HCT116 (cell line): ENCODE measurements at regions not wholly inside any gene's neighbourhood (a gene's known extent, or its start where the extent isn't known, plus 50 kb on each side); places are given as distances from the start of the nearest gene placed in this dataset.

ENCODE experiments used
- ATAC-seq: fragments of 200-7000 bp; cut with Tn5 transposase; 2 replicates; pipeline ENCODE4 v1.9.1; 2020; ENCODE audit warnings: mild to moderate bottlenecking, moderate library complexity
- BruUV-seq: library from RNA; stranded (reverse); fragments of 400-500 nt; replicated peaks from 2 replicates; lab custom pipeline; 2021; lab: Mats Ljungman, UMichigan
- CTCF ChIA-PET: fragments of 300-600 bp; sonication (Branson Sonifier 250); formaldehyde crosslinking; loops from one replicate; lab custom pipeline; 2021; ENCODE audit warnings: antibody characterized with exemption; lab: Charles Lee
- POLR2A ChIA-PET: fragments of 300-600, 350-600 bp; sonication (Branson Sonifier 250); formaldehyde crosslinking; loops from one replicate; lab custom pipeline; 2021; ENCODE audit warnings: antibody characterized with exemption; lab: Charles Lee
- RAD21 ChIA-PET, 2 experiments: fragments of 300-600 bp; sonication (Branson Sonifier 250); formaldehyde crosslinking; loops; one replicate each; lab custom pipeline; 2023; ENCODE audit warnings: low total read pairs in 2 of 2; ENCODE audit not compliant: uncharacterized antibody in 2 of 2, unreplicated experiment in 2 of 2, low non-redundant PET in 1 of 2; lab: Charles Lee
- DNase-seq: peaks from one replicate; pipeline ENCODE4 v3.0.0-alpha.2; 2010; ENCODE audit warnings: low read depth, low spot score
- H2AFZ ChIP-seq: fragments of 200-600 bp; shearing (Covaris generic), sonication (generic); 2 replicates; pipeline ENCODE4 v1.6.1; 2017; ENCODE audit warnings: low read depth, mixed run types, mixed read lengths, antibody characterized with exemption, low read length; ENCODE audit not compliant: poor library complexity, severe bottlenecking
- H3K27ac ChIP-seq: 2 replicates; pipeline ENCODE4 v1.5.1; 2012; ENCODE audit warnings: low read depth, low read length
- H3K27me3 ChIP-seq: fragments of 200-600 bp; sonication (generic); 2 replicates; pipeline ENCODE4 v1.6.1; 2016; ENCODE audit warnings: mixed run types, low read length, mixed read lengths; ENCODE audit not compliant: insufficient read depth
- H3K36me3 ChIP-seq, 2 experiments: fragments of 200-500 bp in 1 of 2; fragments of 200-600 bp in 1 of 2; sonication (Bioruptor generic) in 1 of 2; sonication (generic) in 1 of 2; 2 replicates each; pipeline versions ENCODE4 v1.5.1 to v1.6.1; 2014 to 2016; ENCODE audit warnings: low read length in 2 of 2, inconsistent platforms in 1 of 2, mixed read lengths in 1 of 2, mixed run types in 1 of 2; ENCODE audit not compliant: insufficient read depth in 2 of 2, control insufficient read depth in 1 of 2
- H3K4me1 ChIP-seq, 2 experiments: fragments of 200-600 bp in 1 of 2; sonication (generic) in 1 of 2; 2 replicates each; pipeline versions ENCODE4 v1.5.1 to v1.6.1; 2012 to 2017; ENCODE audit warnings: low read length in 2 of 2, inconsistent platforms in 1 of 2, mild to moderate bottlenecking in 1 of 2, mixed read lengths in 1 of 2, mixed run types in 1 of 2, moderate library complexity in 1 of 2; ENCODE audit not compliant: insufficient read depth in 2 of 2, control insufficient read depth in 1 of 2
- H3K4me2 ChIP-seq: fragments of 200-600 bp; sonication (generic); 2 replicates; pipeline ENCODE4 v1.6.1; 2017; ENCODE audit warnings: mixed run types, low read length, mixed read lengths
- H3K4me3 ChIP-seq, 2 experiments: fragments of 200-600 bp in 1 of 2; sonication (generic) in 1 of 2; replicated peaks in 1 of 2; 2 replicates each; pipeline ENCODE4 v1.5.1; 2011 to 2016; ENCODE audit warnings: low read length in 2 of 2, control low read depth in 1 of 2, low read depth in 1 of 2, mild to moderate bottlenecking in 1 of 2, mixed read lengths in 1 of 2, mixed run types in 1 of 2
- H3K79me2 ChIP-seq: fragments of 200-600 bp; sonication (generic); 2 replicates; pipeline ENCODE4 v1.6.1; 2017; ENCODE audit warnings: mild to moderate bottlenecking, mixed run types, low read length, moderate library complexity, mixed read lengths; ENCODE audit not compliant: insufficient read depth
- H3K9ac ChIP-seq: fragments of 200-600 bp; sonication (generic); 2 replicates; pipeline ENCODE4 v1.6.1; 2016; ENCODE audit warnings: low read length, mixed read lengths
- H3K9me2 ChIP-seq: fragments of 200-600 bp; sonication (generic), shearing (Covaris generic); 2 replicates; pipeline ENCODE4 v1.6.1; 2017; ENCODE audit warnings: mixed run types, mild to moderate bottlenecking, moderate library complexity; ENCODE audit not compliant: insufficient read depth
- H3K9me3 ChIP-seq, 2 experiments: fragments of 200-500 bp in 1 of 2; fragments of 200-600 bp in 1 of 2; sonication (Bioruptor generic) in 1 of 2; sonication (generic) in 1 of 2; 2 replicates each; pipeline ENCODE4 v1.6.1; 2014 to 2017; ENCODE audit warnings: low read length in 2 of 2, mixed read lengths in 2 of 2, inconsistent platforms in 1 of 2, low read depth in 1 of 2, mild to moderate bottlenecking in 1 of 2, mixed run types in 1 of 2, moderate library complexity in 1 of 2; ENCODE audit not compliant: control insufficient read depth in 1 of 2, insufficient read depth in 1 of 2
- H4K20me1 ChIP-seq: fragments of 200-600 bp; sonication (generic), shearing (Covaris generic); 2 replicates; pipeline ENCODE4 v1.6.1; 2017; ENCODE audit warnings: mixed run types, mild to moderate bottlenecking, moderate library complexity; ENCODE audit not compliant: insufficient read depth
- CBX3 ChIP-seq: IDR thresholded peaks from 2 replicates; pipeline ENCODE4 v1.6.1; 2012; ENCODE audit warnings: low read depth
- CEBPB ChIP-seq: IDR thresholded peaks from 2 replicates; pipeline ENCODE4 v1.6.1; 2012; ENCODE audit warnings: low read depth
- CTCF ChIP-seq, 3 experiments: fragments of 200-600 bp in 1 of 3; sonication (generic) in 1 of 3; IDR thresholded peaks in 2 of 3; conservative IDR thresholded peaks in 1 of 3; 2 replicates each; pipeline ENCODE4 v1.5.1; 2012 to 2017; ENCODE audit warnings: low read depth in 2 of 3, low read length in 2 of 3, antibody characterized with exemption in 1 of 3, borderline replicate concordance in 1 of 3, control low read depth in 1 of 3, mild to moderate bottlenecking in 1 of 3, mixed read lengths in 1 of 3, mixed run types in 1 of 3, moderate library complexity in 1 of 3; ENCODE audit not compliant: insufficient read depth in 1 of 3
- EGR1 ChIP-seq: IDR thresholded peaks from 2 replicates; pipeline ENCODE4 v1.6.1; 2012; ENCODE audit warnings: low read depth
- ELF1 ChIP-seq: IDR thresholded peaks from 2 replicates; pipeline ENCODE4 v1.6.1; 2012; ENCODE audit warnings: low read depth, borderline replicate concordance
- FOSL1 ChIP-seq: IDR thresholded peaks from 2 replicates; pipeline ENCODE4 v1.6.1; 2012; ENCODE audit warnings: low read depth
- JUND ChIP-seq: IDR thresholded peaks from 2 replicates; pipeline ENCODE4 v1.6.1; 2012
- POLR2AphosphoS5 ChIP-seq: IDR thresholded peaks from 2 replicates; pipeline ENCODE4 v1.6.1; 2011; ENCODE audit warnings: mild to moderate bottlenecking, low read depth, low read length, moderate library complexity
- SIN3A ChIP-seq: IDR thresholded peaks from 2 replicates; pipeline ENCODE4 v1.6.1; 2012; ENCODE audit warnings: low read depth
- YY1 ChIP-seq: IDR thresholded peaks from 2 replicates; pipeline ENCODE4 v1.6.1; 2011; ENCODE audit warnings: low read length, low read depth, moderate library complexity, mild to moderate bottlenecking; ENCODE audit not compliant: insufficient replicate concordance; ENCODE audit errors: extremely low read depth
- ZNF274 ChIP-seq: fragments of 200-500 bp; sonication (Bioruptor generic); IDR thresholded peaks from 2 replicates; pipeline ENCODE4 v1.6.1; 2014; ENCODE audit warnings: mild to moderate bottlenecking, low read depth, low read length, inconsistent platforms
- intact Hi-C: fragments of 100-400 bp; cut with micrococcal nuclease; formaldehyde crosslinking; loops from 2 replicates; pipeline ENCODE4 v1.10.0; 2022
- TF ChIP-seq, protein P1 (sequence below): IDR thresholded peaks from 2 replicates; pipeline ENCODE4 v1.6.1; 2012

DNA sequence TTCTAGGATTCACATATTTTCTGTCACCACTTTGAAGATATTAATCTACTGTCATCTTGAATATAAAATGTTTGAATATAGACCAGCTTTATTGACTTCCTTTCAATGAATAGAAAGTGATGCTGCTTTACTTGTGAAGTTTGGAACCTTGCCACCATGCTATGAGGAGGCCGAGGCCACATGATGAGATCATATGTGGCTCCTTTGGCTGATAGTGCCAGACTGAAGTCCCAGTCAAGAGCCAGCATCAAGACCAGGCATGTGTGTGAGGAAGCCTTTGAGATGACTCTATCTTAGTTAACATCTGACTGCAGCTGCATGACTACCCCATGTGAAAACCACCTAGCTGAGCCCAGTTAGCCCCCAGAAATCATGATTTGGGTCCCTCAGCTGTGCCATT is 169.5 kb downstream of the OTOR start (continued):
- TF ChIP-seq ELF1 (no peak), FOSL1 (no peak), YY1 (no peak), CEBPB (no peak), POLR2AphosphoS5 (no peak), JUND (no peak)
- TF ChIP-seq, all 23 proteins: peak for 0

- Histone ChIP-seq H2AFZ (no peak overlapping the region), H3K27ac (no peak overlapping the region), H3K79me2 (no peaks in the 10 kb centered on the region), H3K9ac (no peak overlapping the region), H3K9me3 (no peaks in the 10 kb centered on the region), H3K27me3 (no peaks in the 10 kb centered on the region; the same call in 1 of the 2 replicates), H3K4me1 (no peaks in the 10 kb centered on the region), H3K4me3 (no peak overlapping the region), H4K20me1 (no peaks in the 10 kb centered on the region), H3K9me2 (no peaks in the 10 kb centered on the region), H3K4me2 (no peak overlapping the region), H3K36me3 (no peaks in the 10 kb centered on the region)
- intact Hi-C loops, result no loop called here
- ATAC-seq, result no peak
- ChIA-PET POLR2A (no interaction called here), CTCF (no interaction called here), RAD21 (no interaction called here)
- BruUV-seq, result no TSS peak
- DNase-seq, result no peak
- TF ChIP-seq JUND, result no peak
- no peak for TF ChIP-seq ZNF274
- no peak for TF ChIP-seq SIN3A
- TF ChIP-seq CBX3, result no peak
- no peak for TF ChIP-seq POLR2AphosphoS5
- no peak for TF ChIP-seq CTCF (IDR thresholded peaks at IDR 0.05 in 2 of 3, conservative IDR thresholded peaks at IDR 0.05 in 1 of 3; ENCODE audit: borderline replicate concordance in 1 of 3, insufficient read depth in 1 of 3, low read depth in 2 of 3, low read length in 2 of 3)
- TF ChIP-seq, protein P1, sequence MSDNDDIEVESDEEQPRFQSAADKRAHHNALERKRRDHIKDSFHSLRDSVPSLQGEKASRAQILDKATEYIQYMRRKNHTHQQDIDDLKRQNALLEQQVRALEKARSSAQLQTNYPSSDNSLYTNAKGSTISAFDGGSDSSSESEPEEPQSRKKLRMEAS, result no peak
- no peak for TF ChIP-seq CEBPB
- TF ChIP-seq YY1, result no peak
- no peak for TF ChIP-seq EGR1
Measured at GRCh38 chr20:16918366-16918765, 170.2 kb downstream of the OTOR start.
